ENCODE measurements at regions not wholly inside any gene's neighbourhood (a gene's known extent, or its start where the extent isn't known, plus 50 kb on each side); places are given as distances from the start of the nearest gene placed in this dataset.

DNA sequence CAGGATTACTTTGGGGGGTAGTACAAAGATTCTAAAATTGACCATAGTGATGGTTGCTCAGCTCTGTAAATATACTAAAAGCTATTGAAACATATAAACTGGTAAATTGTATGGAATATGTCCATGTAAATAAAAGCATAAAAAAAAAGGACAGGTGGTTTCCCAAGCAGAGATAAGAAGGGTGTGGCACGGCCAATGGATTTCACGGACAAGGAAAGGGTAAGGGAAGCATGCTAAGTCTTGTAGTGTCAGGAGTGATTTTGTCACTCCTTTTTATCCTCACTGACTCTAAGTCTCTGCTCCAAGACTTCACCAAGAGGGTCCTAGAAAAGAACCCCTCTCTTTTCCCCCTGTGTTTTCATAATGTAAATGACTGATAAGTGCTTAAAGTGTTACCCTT lies 229.2 kb downstream of the SPTSSA start:
- TF ChIP-seq POLR2AphosphoS5 (IDR thresholded peaks at IDR 0.05; ENCODE audit: low read depth, low read length) = no peak
- no peak for TF ChIP-seq POLR2A (IDR thresholded peaks at IDR 0.05; ENCODE audit: low read depth, low read length)
- no peak for TF ChIP-seq TAF1 (IDR thresholded peaks at IDR 0.05; ENCODE audit: borderline replicate concordance, low read depth, low read length)

Data from GM12892 (cell line).